ENCODE measurements at regions not wholly inside any gene's neighbourhood (a gene's known extent, or its start where the extent isn't known, plus 50 kb on each side); places are given as distances from the start of the nearest gene placed in this dataset.

DNA sequence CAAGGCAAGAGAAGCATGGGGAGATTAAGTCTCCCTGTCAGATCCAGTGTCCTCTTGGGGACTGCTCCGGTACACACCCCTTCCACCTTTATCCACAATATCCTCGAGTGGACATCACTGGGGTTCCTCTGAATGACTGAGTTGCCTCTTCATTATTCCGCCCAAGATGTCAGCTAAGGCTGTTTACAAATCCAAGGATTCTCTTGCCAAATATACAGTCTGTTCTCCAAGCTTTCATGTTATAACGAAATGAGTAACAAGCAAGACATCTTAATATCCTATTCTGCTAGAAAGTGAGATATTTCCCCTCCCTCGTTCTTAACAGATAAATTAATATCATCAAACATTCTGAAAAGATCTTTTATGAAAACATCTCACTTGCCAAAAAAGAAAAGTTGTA lies 314.1 kb upstream of the IRX5 start:
- intact Hi-C loops (cut with micrococcal nuclease): no loop called here
- Mint-ChIP-seq H3K27me3 (no peaks in the 10 kb centered on the region), H3K4me1 (ENCODE audit: low read depth) (no peaks in the 10 kb centered on the region), H3K9me3 (no peaks in the 10 kb centered on the region), H3K4me3 (no peak overlapping the region), H3K36me3 (ENCODE audit: low read depth) (no peaks in the 10 kb centered on the region), H3K27ac (no peak overlapping the region)
- TF ChIP-seq, protein P1, sequence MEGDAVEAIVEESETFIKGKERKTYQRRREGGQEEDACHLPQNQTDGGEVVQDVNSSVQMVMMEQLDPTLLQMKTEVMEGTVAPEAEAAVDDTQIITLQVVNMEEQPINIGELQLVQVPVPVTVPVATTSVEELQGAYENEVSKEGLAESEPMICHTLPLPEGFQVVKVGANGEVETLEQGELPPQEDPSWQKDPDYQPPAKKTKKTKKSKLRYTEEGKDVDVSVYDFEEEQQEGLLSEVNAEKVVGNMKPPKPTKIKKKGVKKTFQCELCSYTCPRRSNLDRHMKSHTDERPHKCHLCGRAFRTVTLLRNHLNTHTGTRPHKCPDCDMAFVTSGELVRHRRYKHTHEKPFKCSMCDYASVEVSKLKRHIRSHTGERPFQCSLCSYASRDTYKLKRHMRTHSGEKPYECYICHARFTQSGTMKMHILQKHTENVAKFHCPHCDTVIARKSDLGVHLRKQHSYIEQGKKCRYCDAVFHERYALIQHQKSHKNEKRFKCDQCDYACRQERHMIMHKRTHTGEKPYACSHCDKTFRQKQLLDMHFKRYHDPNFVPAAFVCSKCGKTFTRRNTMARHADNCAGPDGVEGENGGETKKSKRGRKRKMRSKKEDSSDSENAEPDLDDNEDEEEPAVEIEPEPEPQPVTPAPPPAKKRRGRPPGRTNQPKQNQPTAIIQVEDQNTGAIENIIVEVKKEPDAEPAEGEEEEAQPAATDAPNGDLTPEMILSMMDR (IDR thresholded peaks at IDR 0.05): no peak
- DNase-seq: no peak
- ChIA-PET CTCF (no interaction called here), POLR2A (no interaction called here)
- no peak for ATAC-seq

DNA sequence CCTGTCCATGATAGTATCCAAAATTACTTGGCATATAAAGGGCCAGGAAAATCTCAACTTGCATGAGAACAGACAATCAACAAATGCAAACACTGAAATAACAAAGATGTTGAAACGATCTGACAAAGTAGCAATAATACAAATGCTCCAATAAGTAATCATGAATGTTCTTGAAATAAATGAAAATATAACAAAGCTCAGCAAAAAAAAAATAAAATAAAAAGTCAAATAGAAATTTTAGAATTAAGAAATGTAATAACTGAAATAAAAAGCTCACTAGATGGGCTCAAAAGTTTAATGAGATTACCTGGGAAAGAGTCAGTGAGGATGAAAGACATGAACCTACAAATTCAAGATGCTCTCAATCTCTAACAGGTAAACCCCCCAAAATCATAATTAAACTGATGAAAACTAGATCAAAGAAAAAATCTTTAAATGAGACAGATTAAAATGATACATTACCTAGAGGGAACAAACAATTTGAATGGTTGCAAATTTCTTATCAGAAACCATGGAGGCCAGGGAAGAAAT lies 319.0 kb upstream of the IRX3 start:
- Mint-ChIP-seq H3K36me3 (ENCODE audit: low read depth) (no peaks in the 10 kb centered on the region), H3K4me1 (ENCODE audit: low read depth) (no peaks in the 10 kb centered on the region), H3K27ac (no peak overlapping the region), H3K4me3 (no peak overlapping the region), H3K27me3 (peaks cover 7% of the 10 kb centered on the region), H3K9me3 (peaks cover 8% of the 10 kb centered on the region)
- intact Hi-C loops (cut with micrococcal nuclease): no loop called here
- CTCF ChIA-PET: no interaction called here
- no peak for ATAC-seq
- TF ChIP-seq, protein P1 (IDR thresholded peaks at IDR 0.05): no peak
- POLR2A ChIA-PET: no interaction called here
- DNase-seq: no peak

DNA sequence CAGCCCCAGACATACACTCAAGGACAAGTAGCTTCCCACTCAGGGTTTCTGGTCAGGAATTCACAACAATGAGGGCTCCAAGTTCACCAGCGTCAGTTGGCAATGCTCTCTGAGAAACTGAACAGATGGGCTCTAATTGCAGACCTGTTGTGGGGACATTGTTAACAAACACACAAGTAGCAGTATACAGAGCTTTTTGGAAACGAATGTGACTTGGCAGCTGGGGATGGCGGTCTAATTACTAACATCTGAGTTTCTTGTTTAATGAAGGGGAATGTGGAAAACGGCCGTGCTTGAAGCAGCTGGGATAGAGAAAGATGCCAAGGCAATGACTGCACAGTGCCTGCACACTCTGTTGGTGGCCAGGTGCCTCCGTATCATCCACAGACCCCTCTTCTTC lies 316.1 kb upstream of the IRX3 start:
- TF ChIP-seq, protein P1 (IDR thresholded peaks at IDR 0.05): no peak
- no peak for ATAC-seq

DNA sequence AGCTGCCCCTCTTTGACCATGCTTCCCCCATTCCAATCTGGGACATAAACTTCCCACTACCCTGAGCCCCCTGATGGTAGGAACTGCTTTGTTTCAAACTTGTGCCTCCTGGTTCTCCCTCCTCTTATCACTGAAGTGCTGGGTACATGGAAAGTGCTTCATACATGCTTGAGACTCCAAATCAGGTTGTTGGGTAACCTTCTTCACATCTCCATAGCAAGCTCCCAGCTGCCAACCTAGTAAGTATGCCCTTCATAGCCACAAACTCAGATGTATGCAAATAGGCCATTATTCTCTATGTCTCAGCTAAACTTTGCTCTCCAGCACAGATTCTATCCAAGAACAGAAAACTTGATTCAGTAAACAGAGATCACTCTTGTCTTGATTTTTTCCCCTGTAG lies 310.6 kb upstream of the IRX3 start:
- ChIA-PET POLR2A (no interaction called here), CTCF (no interaction called here)
- Mint-ChIP-seq H3K4me1 (ENCODE audit: low read depth) (no peaks in the 10 kb centered on the region), H3K27ac (no peak overlapping the region), H3K36me3 (ENCODE audit: low read depth) (no peaks in the 10 kb centered on the region), H3K27me3 (peaks cover 20% of the 10 kb centered on the region), H3K4me3 (no peak overlapping the region), H3K9me3 (peaks cover 2% of the 10 kb centered on the region)
- no peak for ATAC-seq
- intact Hi-C loops (cut with micrococcal nuclease): no loop called here
- TF ChIP-seq, protein P1 (IDR thresholded peaks at IDR 0.05): no peak
- DNase-seq: no peak

More for the DNA sequence above, 316.1 kb upstream of the IRX3 start:
- no peaks in the 10 kb centered on the region for H3K4me1 Mint-ChIP-seq (ENCODE audit: low read depth)
- intact Hi-C loops (cut with micrococcal nuclease): no loop called here
- DNase-seq: no peak
- H3K9me3 Mint-ChIP-seq: peaks cover 8% of the 10 kb centered on the region
- ChIA-PET CTCF (no interaction called here), POLR2A (no interaction called here)
- peaks cover 7% of the 10 kb centered on the region for H3K27me3 Mint-ChIP-seq
- H3K27ac Mint-ChIP-seq: no peak overlapping the region
- no peak overlapping the region for H3K4me3 Mint-ChIP-seq
- no peaks in the 10 kb centered on the region for H3K36me3 Mint-ChIP-seq (ENCODE audit: low read depth)

DNA sequence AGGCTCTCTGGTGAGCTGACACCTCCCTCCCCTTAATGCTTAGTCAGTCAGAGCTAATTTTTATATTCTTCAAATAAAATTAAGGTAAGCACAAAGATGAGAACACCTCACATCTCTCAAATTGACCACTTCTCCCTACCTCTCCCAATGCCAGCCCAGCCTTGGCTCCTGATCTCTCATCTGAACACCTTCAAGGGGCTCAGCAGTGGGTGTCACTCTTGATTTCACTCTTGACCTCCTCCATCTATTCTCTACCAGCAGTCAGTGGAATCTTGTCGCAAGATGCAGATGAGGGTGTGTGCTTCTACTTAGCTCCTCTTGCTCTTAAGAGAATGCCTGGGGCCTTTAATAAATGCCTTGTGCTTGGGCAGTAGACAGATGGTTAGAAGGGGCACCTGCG lies 309.0 kb upstream of the IRX3 start:
- H3K27ac Mint-ChIP-seq: no peak overlapping the region
- TF ChIP-seq, protein P1 (IDR thresholded peaks at IDR 0.05): no peak

More for the DNA sequence above, 309.0 kb upstream of the IRX3 start:
- Mint-ChIP-seq H3K27me3 (peaks cover 19% of the 10 kb centered on the region), H3K36me3 (ENCODE audit: low read depth) (no peaks in the 10 kb centered on the region), H3K4me1 (ENCODE audit: low read depth) (no peaks in the 10 kb centered on the region), H3K4me3 (no peak overlapping the region), H3K9me3 (no peaks in the 10 kb centered on the region)
- ChIA-PET POLR2A (no interaction called here), CTCF (no interaction called here)
- DNase-seq: no peak
- intact Hi-C loops (cut with micrococcal nuclease): no loop called here
- no peak for ATAC-seq
